ENCODE measurements at regions not wholly inside any gene's neighbourhood (a gene's known extent, or its start where the extent isn't known, plus 50 kb on each side); places are given as distances from the start of the nearest gene placed in this dataset.

GRCh38 chr3:177375316-177375715, 178.0 kb upstream of the TBL1XR1 start:
- TF ChIP-seq POLR2AphosphoS5 (IDR thresholded peaks at IDR 0.05) (no peak), POLR2A (IDR thresholded peaks at IDR 0.05) (no peak), CTCF (IDR thresholded peaks at IDR 0.05 in 8 of 11, conservative IDR thresholded peaks at IDR 0.05 in 3 of 11) (no peak)
- 89 to 95% (median 94%) methylated on average over 3 of the region's 3 CpGs for WGBS, 5 donors
- Histone ChIP-seq H3K36me3 (no peaks in the 10 kb centered on the region), H3K9me3 (peaks cover 0 to 2% (median 0%) of the 10 kb centered on the region in 8 donors), H3K27ac (no peak overlapping the region), H3K4me1 (peaks cover 0 to 21% (median 10%) of the 10 kb centered on the region in 6 donors), H3K4me3 (no peak overlapping the region), H3K27me3 (replicated peaks in 1 of 7) (no peaks in the 10 kb centered on the region)
- no peak for DNase-seq
- intact Hi-C loops (cut with DNase I; ENCODE audit: low total_unique reads): no loop called here

GRCh38 chr3:177377166-177377565, 179.9 kb upstream of the TBL1XR1 start:
- H3K4me3 ChIP-seq: no peak overlapping the region
- H3K36me3 ChIP-seq: no peaks in the 10 kb centered on the region
- WGBS, 5 donors: 86 to 94% (median 88%) methylated on average over 9 of the region's 9 CpGs
- H3K27ac ChIP-seq: no peak overlapping the region
- peaks cover 0 to 11% (median 8%) of the 10 kb centered on the region in 8 donors for H3K9me3 ChIP-seq
- intact Hi-C loops (cut with DNase I; ENCODE audit: low total_unique reads): no loop called here
- TF ChIP-seq POLR2AphosphoS5 (IDR thresholded peaks at IDR 0.05): no peak
- no peaks in the 10 kb centered on the region for H3K27me3 ChIP-seq (replicated peaks in 1 of 7)
- peaks cover 0 to 21% (median 10%) of the 10 kb centered on the region in 6 donors for H3K4me1 ChIP-seq
- no peak for DNase-seq

- 66 to 75% (median 71%) methylated on average over 7 of the region's 7 CpGs for WGBS, 5 donors
- H3K4me3 ChIP-seq: no peak overlapping the region
- TF ChIP-seq CTCF (IDR thresholded peaks at IDR 0.05 in 8 of 11, conservative IDR thresholded peaks at IDR 0.05 in 3 of 11) (no peak), POLR2AphosphoS5 (IDR thresholded peaks at IDR 0.05) (no peak), POLR2A (IDR thresholded peaks at IDR 0.05) (no peak)
- H3K36me3 ChIP-seq: no peaks in the 10 kb centered on the region
- peaks cover 0 to 21% (median 10%) of the 10 kb centered on the region in 6 donors for H3K4me1 ChIP-seq
- no peak for DNase-seq
- no peaks in the 10 kb centered on the region for H3K27me3 ChIP-seq (replicated peaks in 1 of 7)
- no peak overlapping the region for H3K27ac ChIP-seq
- H3K9me3 ChIP-seq: peaks cover 0 to 11% (median 8%) of the 10 kb centered on the region in 8 donors
- intact Hi-C loops (cut with DNase I; ENCODE audit: low total_unique reads): no loop called here
Measured at GRCh38 chr3:177378168-177378567, 180.9 kb upstream of the TBL1XR1 start.

GRCh38 chr3:177379045-177379444, 181.8 kb upstream of the TBL1XR1 start:
- TF ChIP-seq CTCF (IDR thresholded peaks at IDR 0.05 in 8 of 11, conservative IDR thresholded peaks at IDR 0.05 in 3 of 11) (no peak), POLR2AphosphoS5 (IDR thresholded peaks at IDR 0.05) (no peak), POLR2A (IDR thresholded peaks at IDR 0.05) (no peak)
- Histone ChIP-seq H3K27me3 (replicated peaks in 1 of 7) (no peaks in the 10 kb centered on the region), H3K36me3 (no peaks in the 10 kb centered on the region), H3K4me3 (no peak overlapping the region), H3K4me1 (peaks cover 0 to 21% (median 10%) of the 10 kb centered on the region in 6 donors), H3K27ac (no peak overlapping the region), H3K9me3 (peaks cover 0 to 11% (median 8%) of the 10 kb centered on the region in 8 donors)
- 84 to 95% (median 90%) methylated on average over 3 of the region's 3 CpGs for WGBS, 5 donors
- no peak for DNase-seq
- intact Hi-C loops (cut with DNase I; ENCODE audit: low total_unique reads): no loop called here

GRCh38 chr3:177381070-177381469, 183.8 kb upstream of the TBL1XR1 start:
- Histone ChIP-seq H3K27ac (no peak overlapping the region), H3K4me1 (peaks cover 0 to 15% (median 10%) of the 10 kb centered on the region in 6 donors), H3K27me3 (replicated peaks in 1 of 7) (no peaks in the 10 kb centered on the region), H3K9me3 (peaks cover 0 to 11% (median 8%) of the 10 kb centered on the region in 8 donors), H3K4me3 (no peak overlapping the region), H3K36me3 (no peaks in the 10 kb centered on the region)
- no peak for TF ChIP-seq POLR2A (IDR thresholded peaks at IDR 0.05)
- TF ChIP-seq POLR2AphosphoS5 (IDR thresholded peaks at IDR 0.05): no peak
- no peak for TF ChIP-seq CTCF (IDR thresholded peaks at IDR 0.05 in 8 of 11, conservative IDR thresholded peaks at IDR 0.05 in 3 of 11)
- DNase-seq: no peak
- intact Hi-C loops (cut with DNase I; ENCODE audit: low total_unique reads): no loop called here

Measured in spleen (tissue), 11 donors.